ENCODE measurements at regions not wholly inside any gene's neighbourhood (a gene's known extent, or its start where the extent isn't known, plus 50 kb on each side); places are given as distances from the start of the nearest gene placed in this dataset.
A peak's percentile ranks its signal among the peaks of the same experiment; 100 is the strongest.

DNA sequence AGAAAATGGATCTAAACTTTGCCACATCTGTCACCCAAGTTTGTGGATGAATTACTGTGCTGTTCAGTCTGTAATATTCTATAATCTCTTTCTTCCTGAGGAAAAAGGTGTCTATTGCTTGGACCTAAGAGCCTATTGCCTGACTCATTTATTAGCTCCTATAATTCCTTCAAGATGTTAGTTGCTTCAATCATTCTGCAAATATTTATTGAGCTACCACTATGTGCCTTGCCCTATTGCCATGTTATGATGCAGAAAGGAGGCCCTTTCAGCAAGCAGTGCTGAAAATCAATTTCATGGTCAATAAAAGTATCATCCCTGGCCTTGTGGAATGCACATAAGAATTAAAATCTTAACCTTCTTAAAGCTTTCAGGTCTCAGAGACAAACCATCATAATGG is 113.6 kb downstream of the CCER1 start:
- Histone ChIP-seq H3K27ac (no peak overlapping the region), H3K4me3 (no peak overlapping the region), H3K36me3 (no peaks in the 10 kb centered on the region), H3K4me1 (peaks cover 0 to 9% (median 3%) of the 10 kb centered on the region in 12 donors), H3K27me3 (no peaks in the 10 kb centered on the region), H3K9me3 (no peaks in the 10 kb centered on the region)
- TF ChIP-seq, protein P1, sequence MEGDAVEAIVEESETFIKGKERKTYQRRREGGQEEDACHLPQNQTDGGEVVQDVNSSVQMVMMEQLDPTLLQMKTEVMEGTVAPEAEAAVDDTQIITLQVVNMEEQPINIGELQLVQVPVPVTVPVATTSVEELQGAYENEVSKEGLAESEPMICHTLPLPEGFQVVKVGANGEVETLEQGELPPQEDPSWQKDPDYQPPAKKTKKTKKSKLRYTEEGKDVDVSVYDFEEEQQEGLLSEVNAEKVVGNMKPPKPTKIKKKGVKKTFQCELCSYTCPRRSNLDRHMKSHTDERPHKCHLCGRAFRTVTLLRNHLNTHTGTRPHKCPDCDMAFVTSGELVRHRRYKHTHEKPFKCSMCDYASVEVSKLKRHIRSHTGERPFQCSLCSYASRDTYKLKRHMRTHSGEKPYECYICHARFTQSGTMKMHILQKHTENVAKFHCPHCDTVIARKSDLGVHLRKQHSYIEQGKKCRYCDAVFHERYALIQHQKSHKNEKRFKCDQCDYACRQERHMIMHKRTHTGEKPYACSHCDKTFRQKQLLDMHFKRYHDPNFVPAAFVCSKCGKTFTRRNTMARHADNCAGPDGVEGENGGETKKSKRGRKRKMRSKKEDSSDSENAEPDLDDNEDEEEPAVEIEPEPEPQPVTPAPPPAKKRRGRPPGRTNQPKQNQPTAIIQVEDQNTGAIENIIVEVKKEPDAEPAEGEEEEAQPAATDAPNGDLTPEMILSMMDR (IDR thresholded peaks at IDR 0.05) = no peak
- DNase-seq (no peak), ATAC-seq (no peak)
- intact Hi-C loops (cut with DNase I) = no loop called here

DNA sequence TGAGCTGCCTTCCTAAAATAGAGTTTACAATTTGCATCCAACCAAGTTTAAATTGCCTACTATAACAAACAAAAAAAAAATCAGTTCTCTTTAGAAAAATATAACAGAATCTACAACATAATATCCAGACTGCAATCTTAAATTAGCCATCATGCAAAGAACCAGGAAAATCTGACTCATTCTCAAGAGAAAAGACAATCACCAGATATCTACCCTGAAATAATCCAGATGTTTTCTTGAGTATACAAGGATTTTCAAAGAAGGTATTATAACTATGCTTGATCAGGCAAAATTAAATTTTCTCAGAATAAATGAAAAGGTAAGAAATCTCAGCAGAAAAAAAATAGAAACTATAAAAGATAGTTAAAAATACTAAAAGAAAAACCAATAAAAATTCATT is 115.6 kb downstream of the CCER1 start:
- no peak overlapping the region for H3K4me3 ChIP-seq
- H3K27ac ChIP-seq = peak overlapping the region in 1 of 12 donors; percentile 8
- H3K4me1 ChIP-seq = peaks cover 0 to 13% (median 4%) of the 10 kb centered on the region in 12 donors
- intact Hi-C loops (cut with DNase I) = no loop called here
- no peaks in the 10 kb centered on the region for H3K36me3 ChIP-seq
- ATAC-seq (no peak), DNase-seq (no peak)
- H3K9me3 ChIP-seq = no peaks in the 10 kb centered on the region
- TF ChIP-seq POLR2A (IDR thresholded peaks at IDR 0.05) = no peak
- TF ChIP-seq, protein P1 (IDR thresholded peaks at IDR 0.05) = no peak
- H3K27me3 ChIP-seq = no peaks in the 10 kb centered on the region

DNA sequence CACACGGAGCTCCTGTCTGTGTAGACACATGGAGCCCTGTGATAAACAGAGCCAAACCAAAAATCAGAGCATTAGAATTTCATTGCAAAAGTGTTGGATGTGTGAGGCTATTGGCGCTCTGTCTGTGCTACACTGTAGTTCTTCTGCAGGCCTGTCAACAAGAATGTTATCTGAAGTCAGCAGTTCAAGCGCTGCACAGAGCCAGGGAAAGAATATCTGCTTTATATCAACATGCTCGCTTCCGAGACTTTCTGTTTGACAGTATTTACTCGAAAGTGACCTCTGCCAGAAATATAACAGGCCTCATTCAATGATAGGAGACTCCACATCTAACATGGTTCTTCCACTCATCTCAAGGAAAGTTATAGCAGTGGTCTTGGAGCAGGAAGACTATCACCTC is 118.3 kb downstream of the CCER1 start:
- H3K27ac ChIP-seq = peak overlapping the region in 3 of 12 donors; percentile 28 to 47 (median 46)
- no peak overlapping the region for H3K4me3 ChIP-seq
- intact Hi-C loops (cut with DNase I) = no loop called here
- peak; percentile 99 to 100 (median 100) for ATAC-seq
- no peak for TF ChIP-seq POLR2A (IDR thresholded peaks at IDR 0.05)
- TF ChIP-seq, protein P1 (IDR thresholded peaks at IDR 0.05) = no peak
- H3K27me3 ChIP-seq = no peaks in the 10 kb centered on the region
- 27 to 42% (median 33%) methylated on average over 6 of the region's 6 CpGs for WGBS, 4 donors
- DNase-seq = peak in 4 of 5 donors; percentile 37 to 50 (median 46)
- H3K36me3 ChIP-seq = no peaks in the 10 kb centered on the region
- peaks cover 0 to 13% (median 4%) of the 10 kb centered on the region in 12 donors for H3K4me1 ChIP-seq
- H3K9me3 ChIP-seq = no peaks in the 10 kb centered on the region

DNA sequence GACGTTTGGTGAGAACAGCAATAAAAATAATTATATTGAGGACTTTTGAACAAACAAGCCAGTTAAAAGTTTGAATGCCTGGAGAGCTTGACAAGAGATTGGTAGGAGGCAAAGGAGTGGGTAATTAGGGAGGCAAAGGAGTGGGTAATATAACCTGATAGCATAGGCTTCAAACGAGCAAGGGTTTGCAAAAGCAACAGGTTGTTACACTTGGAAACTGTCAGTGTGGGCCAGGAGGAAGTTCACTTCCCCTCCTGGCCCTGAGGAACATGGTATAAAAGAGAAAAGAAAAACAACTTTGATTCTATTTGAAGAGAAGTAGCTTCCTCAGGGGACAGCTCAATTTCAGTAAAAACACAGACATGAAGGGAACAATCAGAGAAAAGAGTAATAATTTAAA is 121.7 kb downstream of the CCER1 start:
- Histone ChIP-seq H3K4me3 (no peak overlapping the region), H3K4me1 (peaks cover 0 to 13% (median 4%) of the 10 kb centered on the region in 12 donors), H3K27ac (no peak overlapping the region), H3K9me3 (no peaks in the 10 kb centered on the region), H3K36me3 (no peaks in the 10 kb centered on the region), H3K27me3 (no peaks in the 10 kb centered on the region)
- WGBS, 4 donors = 18 to 27% (median 23%) methylated on average over 2 of the region's 2 CpGs
- DNase-seq (no peak), ATAC-seq (no peak)
- TF ChIP-seq, protein P1 (IDR thresholded peaks at IDR 0.05) = no peak
- TF ChIP-seq POLR2A (IDR thresholded peaks at IDR 0.05) = no peak
- intact Hi-C loops (cut with DNase I) = no loop called here

Data from heart left ventricle (tissue), 16 donors.